A673 (cell line): ENCODE measurements at regions not wholly inside any gene's neighbourhood (a gene's known extent, or its start where the extent isn't known, plus 50 kb on each side); places are given as distances from the start of the nearest gene placed in this dataset.

Experiments
- BruUV-seq: library from RNA; stranded (reverse); fragments of 400-500 nt; replicated peaks from 2 replicates; lab custom pipeline; 2021; lab: Mats Ljungman, UMichigan
- CTCF ChIA-PET: fragments of 300-600 bp; sonication (Branson Sonifier 250); formaldehyde crosslinking; loops from one replicate; lab custom pipeline; 2022; ENCODE audit warnings: antibody characterized with exemption; lab: Charles Lee
- POLR2A ChIA-PET: fragments of 300-600 bp; sonication (Branson Sonifier 250); formaldehyde crosslinking; loops from one replicate; lab custom pipeline; 2022; ENCODE audit warnings: antibody characterized with exemption; ENCODE audit not compliant: low non-redundant PET; lab: Charles Lee
- DNase-seq: peaks from one replicate; pipeline ENCODE4 v3.0.0-alpha.2; 2015; ENCODE audit warnings: low spot score
- H3K27ac ChIP-seq: fragments of 200-600 bp; sonication (generic); 2 replicates; pipeline ENCODE4 v1.5.1; 2016; ENCODE audit warnings: mixed run types, low read depth, mild to moderate bottlenecking, mixed read lengths, antibody characterized with exemption, low read length; ENCODE audit not compliant: poor library complexity, severe bottlenecking
- H3K27me3 ChIP-seq: fragments of 200-600 bp; sonication (generic); replicated peaks from 2 replicates; pipeline ENCODE4 v1.6.1; 2017; ENCODE audit warnings: mixed run types, low read depth, mild to moderate bottlenecking, mixed read lengths, antibody characterized with exemption, low read length; ENCODE audit not compliant: insufficient read depth, poor library complexity
- H3K36me3 ChIP-seq: fragments of 200-600 bp; sonication (generic); 2 replicates; pipeline ENCODE4 v1.6.1; 2016; ENCODE audit warnings: mixed run types, mild to moderate bottlenecking, mixed read lengths, antibody characterized with exemption, low read length; ENCODE audit not compliant: insufficient read depth, poor library complexity, severe bottlenecking
- H3K4me1 ChIP-seq: fragments of 200-600 bp; sonication (generic); 2 replicates; pipeline ENCODE4 v1.6.1; 2017; ENCODE audit warnings: mixed run types, mild to moderate bottlenecking, mixed read lengths, antibody characterized with exemption, low read length; ENCODE audit not compliant: insufficient read depth, poor library complexity, severe bottlenecking
- H3K4me3 ChIP-seq: fragments of 200-600 bp; sonication (generic); 2 replicates; pipeline ENCODE4 v1.5.1; 2016; ENCODE audit warnings: low read depth, mixed run types, mild to moderate bottlenecking, mixed read lengths, low read length; ENCODE audit not compliant: poor library complexity, severe bottlenecking
- H3K9me3 ChIP-seq: fragments of 200-600 bp; sonication (generic); 2 replicates; pipeline ENCODE4 v1.6.1; 2016; ENCODE audit warnings: mixed run types, low read depth, mild to moderate bottlenecking, mixed read lengths, antibody characterized with exemption, low read length; ENCODE audit not compliant: poor library complexity, severe bottlenecking
- EZH2 ChIP-seq: fragments of 200-600 bp; sonication (generic); IDR thresholded peaks from 2 replicates; pipeline ENCODE4 v1.6.1; 2017; ENCODE audit warnings: borderline replicate concordance, low read depth, mild to moderate bottlenecking, mixed read lengths, antibody characterized with exemption, low read length; ENCODE audit not compliant: poor library complexity, severe bottlenecking
- intact Hi-C: fragments of 100-400 bp; cut with micrococcal nuclease; formaldehyde crosslinking; loops from one replicate; pipeline ENCODE4 v1.10.0; 2022; ENCODE audit not compliant: unreplicated experiment
- TF ChIP-seq, protein P1 (sequence below): fragments of 300-800, 200-600 bp; sonication (generic); conservative IDR thresholded peaks from 2 replicates; pipeline ENCODE4 v1.5.1; 2017; ENCODE audit warnings: low read depth, mild to moderate bottlenecking, antibody characterized with exemption, low read length, moderate library complexity, mixed read lengths

- no peaks in the 10 kb centered on the region for H3K27me3 ChIP-seq
- no TSS peak for BruUV-seq
- H3K4me3 ChIP-seq: no peak overlapping the region
- no peaks in the 10 kb centered on the region for H3K4me1 ChIP-seq
- H3K36me3 ChIP-seq: no peaks in the 10 kb centered on the region
- POLR2A ChIA-PET: no interaction called here
- CTCF ChIA-PET: no interaction called here
- H3K27ac ChIP-seq: no peak overlapping the region
- TF ChIP-seq, protein P1, sequence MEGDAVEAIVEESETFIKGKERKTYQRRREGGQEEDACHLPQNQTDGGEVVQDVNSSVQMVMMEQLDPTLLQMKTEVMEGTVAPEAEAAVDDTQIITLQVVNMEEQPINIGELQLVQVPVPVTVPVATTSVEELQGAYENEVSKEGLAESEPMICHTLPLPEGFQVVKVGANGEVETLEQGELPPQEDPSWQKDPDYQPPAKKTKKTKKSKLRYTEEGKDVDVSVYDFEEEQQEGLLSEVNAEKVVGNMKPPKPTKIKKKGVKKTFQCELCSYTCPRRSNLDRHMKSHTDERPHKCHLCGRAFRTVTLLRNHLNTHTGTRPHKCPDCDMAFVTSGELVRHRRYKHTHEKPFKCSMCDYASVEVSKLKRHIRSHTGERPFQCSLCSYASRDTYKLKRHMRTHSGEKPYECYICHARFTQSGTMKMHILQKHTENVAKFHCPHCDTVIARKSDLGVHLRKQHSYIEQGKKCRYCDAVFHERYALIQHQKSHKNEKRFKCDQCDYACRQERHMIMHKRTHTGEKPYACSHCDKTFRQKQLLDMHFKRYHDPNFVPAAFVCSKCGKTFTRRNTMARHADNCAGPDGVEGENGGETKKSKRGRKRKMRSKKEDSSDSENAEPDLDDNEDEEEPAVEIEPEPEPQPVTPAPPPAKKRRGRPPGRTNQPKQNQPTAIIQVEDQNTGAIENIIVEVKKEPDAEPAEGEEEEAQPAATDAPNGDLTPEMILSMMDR: no peak
- TF ChIP-seq EZH2: no peak
- intact Hi-C loops: no loop called here
- DNase-seq: no peak
- no peaks in the 10 kb centered on the region for H3K9me3 ChIP-seq
These were observed 654.1 kb downstream of the STIM2 start for GRCh38 chr4:27514711-27515110.

GRCh38 chr4:27515140-27515539 is 654.5 kb downstream of the STIM2 start:
- no peaks in the 10 kb centered on the region for H3K36me3 ChIP-seq
- intact Hi-C loops: no loop called here
- ChIA-PET CTCF (no interaction called here), POLR2A (no interaction called here)
- no peak for DNase-seq
- no peaks in the 10 kb centered on the region for H3K4me1 ChIP-seq
- no peak for TF ChIP-seq EZH2
- TF ChIP-seq, protein P1: no peak
- H3K27me3 ChIP-seq: no peaks in the 10 kb centered on the region
- BruUV-seq: no TSS peak
- no peaks in the 10 kb centered on the region for H3K9me3 ChIP-seq
- H3K4me3 ChIP-seq: no peak overlapping the region
- H3K27ac ChIP-seq: no peak overlapping the region

- no peaks in the 10 kb centered on the region for H3K9me3 ChIP-seq
- H3K27ac ChIP-seq: no peak overlapping the region
- no peak for DNase-seq
- no peak overlapping the region for H3K4me3 ChIP-seq
- H3K4me1 ChIP-seq: no peaks in the 10 kb centered on the region
- H3K27me3 ChIP-seq: no peaks in the 10 kb centered on the region
- ChIA-PET POLR2A (no interaction called here), CTCF (no interaction called here)
- intact Hi-C loops: no loop called here
- no TSS peak for BruUV-seq
- no peaks in the 10 kb centered on the region for H3K36me3 ChIP-seq
- TF ChIP-seq EZH2: no peak
- TF ChIP-seq, protein P1: no peak
These were observed 658.2 kb downstream of the STIM2 start for GRCh38 chr4:27518876-27519275.
